ENCODE measurements at regions not wholly inside any gene's neighbourhood (a gene's known extent, or its start where the extent isn't known, plus 50 kb on each side); places are given as distances from the start of the nearest gene placed in this dataset.

- CTCF ChIA-PET (ENCODE audit: partially characterized antibody) = interaction anchor here (1.1 kb wide), 1 partner anchor 9 kb away, joined by 6 read pairs; no protein-coding TSS in a partner anchor
- Histone ChIP-seq H2AFZ (ENCODE audit: low read length) (no peak overlapping the region), H3K9ac (replicated peaks in 1 of 4; ENCODE audit: extremely low read depth in 1 of 4, low read depth in 3 of 4, low read length in 3 of 4) (no peak overlapping the region), H4K20me1 (replicated peaks in 1 of 2; ENCODE audit: control insufficient read depth in 1 of 2, insufficient read depth in 2 of 2, low read length in 2 of 2) (no peaks in the 10 kb centered on the region), H3K27me3 (replicated peaks in 1 of 4; ENCODE audit: control insufficient read depth in 3 of 4, extremely low read depth in 1 of 4, insufficient read depth in 3 of 4, low read length in 3 of 4) (no peaks in the 10 kb centered on the region), H3K23me2 (ENCODE audit: low read depth, low read length) (no peaks in the 10 kb centered on the region; the same call in 1 of the 2 replicates), H2AK5ac (ENCODE audit: low read depth, low read length) (no peak overlapping the region), H3K4ac (replicated peaks; ENCODE audit: insufficient read length, low read depth, low read length) (no peak overlapping the region), H2BK15ac (ENCODE audit: low read length) (no peak overlapping the region), H3K14ac (ENCODE audit: insufficient read length) (no peak overlapping the region), H3K18ac (ENCODE audit: extremely low read depth, low read length) (no peak overlapping the region), H4K91ac (replicated peaks; ENCODE audit: insufficient read length, low read length) (no peak overlapping the region), H3K23ac (ENCODE audit: insufficient read length) (no peak overlapping the region), H3K4me3 (ENCODE audit: extremely low read depth in 1 of 4, insufficient read depth in 2 of 4, low read depth in 3 of 4, low read length in 4 of 4) (no peak overlapping the region), H3K27ac (ENCODE audit: low read depth, low read length) (no peak overlapping the region), H2BK5ac (ENCODE audit: low read depth, low read length) (no peak overlapping the region), H2BK20ac (ENCODE audit: low read length) (no peak overlapping the region), H3K79me2 (ENCODE audit: control insufficient read depth in 1 of 2, insufficient read depth in 2 of 2, low read length in 2 of 2) (no peaks in the 10 kb centered on the region), H3K9me3 (ENCODE audit: insufficient read depth in 2 of 2, low read depth in 1 of 2, low read length in 1 of 2) (no peaks in the 10 kb centered on the region), H2BK12ac (ENCODE audit: low read depth, low read length) (no peak overlapping the region), H3K4me2 (ENCODE audit: insufficient read depth in 1 of 2, low read depth in 2 of 2, low read length in 2 of 2) (no peak overlapping the region), H3K79me1 (ENCODE audit: low read depth, low read length) (no peaks in the 10 kb centered on the region), H3K56ac (replicated peaks; ENCODE audit: insufficient read length, low read depth, low read length) (no peak overlapping the region), H3K4me1 (replicated peaks in 1 of 4; ENCODE audit: control insufficient read depth in 3 of 4, insufficient read depth in 4 of 4, low read length in 3 of 4) (0 out of 7 replicates have a peak, but pooled peaks cover 0 to 2% (median 0%) of the 10 kb centered on the region in 4 experiments), H4K8ac (ENCODE audit: extremely low read depth, insufficient read depth, low read length) (no peak overlapping the region), H4K5ac (ENCODE audit: insufficient read length, low read depth, low read length) (no peak overlapping the region), H3K36me3 (ENCODE audit: control insufficient read depth in 2 of 4, insufficient read depth in 4 of 4, low read length in 3 of 4) (no peaks in the 10 kb centered on the region), H2BK120ac (replicated peaks; ENCODE audit: low read depth, low read length) (no peak overlapping the region)
- FAIRE-seq (no peak), DNase-seq (ENCODE audit: low read depth in 1 of 2, low spot score in 2 of 2) (no peak)
- 96% methylated on average over 5 of the region's 5 CpGs; no CpG with 5 or more reads in 1 of the 2 experiments for WGBS, 2 experiments (ENCODE audit: extremely low coverage in 1 of 2, insufficient coverage in 1 of 2, insufficient read length in 1 of 2, insufficient replicate concordance in 2 of 2, low coverage in 1 of 2, low lambda C conversion rate in 2 of 2, missing lambda C conversion rate in 1 of 2)
- POLR2A ChIA-PET (ENCODE audit: partially characterized antibody) = no interaction called here
- TF ChIP-seq RBBP5 (IDR thresholded peaks at IDR 0.05; ENCODE audit: borderline replicate concordance, low read depth, low read length) (no peak), ZNF274 (IDR thresholded peaks at IDR 0.05; ENCODE audit: borderline replicate concordance, extremely low read depth, low read length) (no peak), SRF (IDR thresholded peaks at IDR 0.05; ENCODE audit: low read depth, low read length) (no peak), SIRT6 (IDR thresholded peaks at IDR 0.05; ENCODE audit: low read length) (no peak), KDM1A (IDR thresholded peaks at IDR 0.05; ENCODE audit: borderline replicate concordance, low read length) (no peak), ATF2 (IDR thresholded peaks at IDR 0.05; ENCODE audit: low read length) (no peak), KDM5A (IDR thresholded peaks at IDR 0.05; ENCODE audit: low read length) (no peak), CTBP2 (IDR thresholded peaks at IDR 0.05; ENCODE audit: borderline replicate concordance, insufficient read depth, insufficient read length, low read length) (no peak), POU5F1 (IDR thresholded peaks at IDR 0.05; ENCODE audit: low read depth, low read length) (no peak), SAP30 (IDR thresholded peaks at IDR 0.05; ENCODE audit: insufficient read depth, insufficient replicate concordance, low read length) (no peak), POLR2AphosphoS5 (IDR thresholded peaks at IDR 0.05; ENCODE audit: low read depth, low read length) (no peak), SIX5 (IDR thresholded peaks at IDR 0.05; ENCODE audit: low read depth, low read length) (no peak), EP300 (IDR thresholded peaks at IDR 0.05; ENCODE audit: borderline replicate concordance in 1 of 2, low read depth in 2 of 2, low read length in 2 of 2) (no peak), CREB1 (IDR thresholded peaks at IDR 0.05) (no peak)
Measured at GRCh38 chr3:189058071-189058470, 113.7 kb upstream of the TPRG1 start.
